ENCODE measurements at regions not wholly inside any gene's neighbourhood (a gene's known extent, or its start where the extent isn't known, plus 50 kb on each side); places are given as distances from the start of the nearest gene placed in this dataset.

GRCh38 chr3:3745693-3746092 is 53.5 kb upstream of the LRRN1 start:
- intact Hi-C loops (cut with DNase I; ENCODE audit: low total_unique reads): no loop called here
- DNase-seq: no peak
- TF ChIP-seq, protein P1, sequence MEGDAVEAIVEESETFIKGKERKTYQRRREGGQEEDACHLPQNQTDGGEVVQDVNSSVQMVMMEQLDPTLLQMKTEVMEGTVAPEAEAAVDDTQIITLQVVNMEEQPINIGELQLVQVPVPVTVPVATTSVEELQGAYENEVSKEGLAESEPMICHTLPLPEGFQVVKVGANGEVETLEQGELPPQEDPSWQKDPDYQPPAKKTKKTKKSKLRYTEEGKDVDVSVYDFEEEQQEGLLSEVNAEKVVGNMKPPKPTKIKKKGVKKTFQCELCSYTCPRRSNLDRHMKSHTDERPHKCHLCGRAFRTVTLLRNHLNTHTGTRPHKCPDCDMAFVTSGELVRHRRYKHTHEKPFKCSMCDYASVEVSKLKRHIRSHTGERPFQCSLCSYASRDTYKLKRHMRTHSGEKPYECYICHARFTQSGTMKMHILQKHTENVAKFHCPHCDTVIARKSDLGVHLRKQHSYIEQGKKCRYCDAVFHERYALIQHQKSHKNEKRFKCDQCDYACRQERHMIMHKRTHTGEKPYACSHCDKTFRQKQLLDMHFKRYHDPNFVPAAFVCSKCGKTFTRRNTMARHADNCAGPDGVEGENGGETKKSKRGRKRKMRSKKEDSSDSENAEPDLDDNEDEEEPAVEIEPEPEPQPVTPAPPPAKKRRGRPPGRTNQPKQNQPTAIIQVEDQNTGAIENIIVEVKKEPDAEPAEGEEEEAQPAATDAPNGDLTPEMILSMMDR (IDR thresholded peaks at IDR 0.05): no peak
- TF ChIP-seq POLR2A (IDR thresholded peaks at IDR 0.05): no peak
- Histone ChIP-seq H3K36me3 (no peaks in the 10 kb centered on the region), H3K27ac (no peak overlapping the region), H3K27me3 (no peaks in the 10 kb centered on the region), H3K4me3 (no peak overlapping the region), H3K9me3 (no peaks in the 10 kb centered on the region), H3K4me1 (no peaks in the 10 kb centered on the region)

DNA sequence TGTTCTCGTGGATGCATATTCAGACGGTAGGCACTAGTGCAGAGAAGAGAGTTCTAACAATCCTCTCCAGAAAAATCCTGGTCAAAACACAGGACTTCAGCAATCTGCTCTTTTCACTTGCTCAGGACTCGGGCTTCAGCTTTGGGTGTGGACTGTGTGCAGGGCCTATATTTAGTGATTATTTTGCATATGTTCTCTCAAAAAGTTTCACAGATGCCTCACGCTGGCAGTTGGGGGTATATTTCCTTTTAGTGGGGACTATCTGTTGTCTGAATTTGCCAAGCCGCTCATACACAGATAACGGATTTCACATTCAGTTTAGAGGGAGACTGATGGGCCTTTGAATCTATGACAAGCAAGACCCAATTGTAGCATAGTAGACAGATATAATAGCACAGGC is 54.4 kb upstream of the LRRN1 start:
- Histone ChIP-seq H3K4me1 (no peaks in the 10 kb centered on the region), H3K27me3 (no peaks in the 10 kb centered on the region), H3K36me3 (no peaks in the 10 kb centered on the region), H3K27ac (no peak overlapping the region), H3K9me3 (no peaks in the 10 kb centered on the region), H3K4me3 (no peak overlapping the region)
- TF ChIP-seq, protein P1 (IDR thresholded peaks at IDR 0.05): no peak
- intact Hi-C loops (cut with DNase I; ENCODE audit: low total_unique reads): no loop called here
- DNase-seq: no peak

DNA sequence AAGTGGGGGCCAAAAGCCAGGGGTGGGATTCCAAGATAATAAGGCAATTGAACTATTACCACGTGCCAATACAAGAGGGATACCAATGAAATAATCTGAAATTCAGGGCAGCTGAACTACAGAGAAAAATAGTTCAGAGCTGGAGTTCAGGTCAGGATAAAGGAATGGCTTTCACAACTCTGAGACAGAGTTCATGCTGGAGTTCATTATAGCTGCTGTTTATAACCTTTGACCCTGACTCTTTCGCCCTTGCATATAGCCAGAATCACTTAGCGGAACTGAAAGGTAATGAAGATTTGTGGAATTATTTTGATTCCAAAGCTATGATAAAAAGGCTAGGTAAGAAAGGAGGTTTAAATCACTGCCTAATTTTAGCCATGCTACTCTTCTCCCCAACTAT is 55.5 kb upstream of the LRRN1 start:
- no peak for DNase-seq
- Histone ChIP-seq H3K4me1 (no peaks in the 10 kb centered on the region), H3K27me3 (no peaks in the 10 kb centered on the region), H3K27ac (no peak overlapping the region), H3K4me3 (no peak overlapping the region), H3K9me3 (no peaks in the 10 kb centered on the region), H3K36me3 (no peaks in the 10 kb centered on the region)
- intact Hi-C loops (cut with DNase I; ENCODE audit: low total_unique reads): no loop called here
- TF ChIP-seq, protein P1 (IDR thresholded peaks at IDR 0.05): no peak
- no peak for TF ChIP-seq POLR2A (IDR thresholded peaks at IDR 0.05)

GRCh38 chr3:3740061-3740460 is 59.2 kb upstream of the LRRN1 start:
- intact Hi-C loops (cut with DNase I; ENCODE audit: low total_unique reads): no loop called here
- Histone ChIP-seq H3K4me1 (no peaks in the 10 kb centered on the region), H3K27me3 (no peaks in the 10 kb centered on the region), H3K27ac (no peak overlapping the region), H3K9me3 (no peaks in the 10 kb centered on the region), H3K4me3 (no peak overlapping the region), H3K36me3 (no peaks in the 10 kb centered on the region)
- no peak for DNase-seq
- TF ChIP-seq, protein P1 (IDR thresholded peaks at IDR 0.05): no peak
- TF ChIP-seq POLR2A (IDR thresholded peaks at IDR 0.05): no peak

- no peaks in the 10 kb centered on the region for H3K9me3 ChIP-seq
- no peaks in the 10 kb centered on the region for H3K36me3 ChIP-seq
- no peak overlapping the region for H3K27ac ChIP-seq
- TF ChIP-seq POLR2A (IDR thresholded peaks at IDR 0.05): no peak
- TF ChIP-seq, protein P1 (IDR thresholded peaks at IDR 0.05): no peak
- H3K4me3 ChIP-seq: no peak overlapping the region
- no peaks in the 10 kb centered on the region for H3K27me3 ChIP-seq
- DNase-seq: no peak
- no peaks in the 10 kb centered on the region for H3K4me1 ChIP-seq
- intact Hi-C loops (cut with DNase I; ENCODE audit: low total_unique reads): no loop called here
Observed at GRCh38 chr3:3739330-3740060, 59.7 kb upstream of the LRRN1 start.

All from uterus (tissue), 3 donors.